ENCODE measurements at regions not wholly inside any gene's neighbourhood (a gene's known extent, or its start where the extent isn't known, plus 50 kb on each side); places are given as distances from the start of the nearest gene placed in this dataset.

- no CpG with 5 or more reads among the region's 2 CpGs for WGBS (ENCODE audit: insufficient coverage)
- POLR2A ChIA-PET, result no interaction called here
- ATAC-seq (replicated peaks in 1 of 4) (no peak), DNase-seq (no peak)
- Mint-ChIP-seq H3K4me3 (no peak overlapping the region), H3K27ac (no peak overlapping the region), H3K4me1 (peaks cover 0 to 5% (median 3%) of the 10 kb centered on the region in 3 donors), H3K36me3 (peaks cover 6% of the 10 kb centered on the region), H3K27me3 (no peaks in the 10 kb centered on the region), H3K9me3 (no peaks in the 10 kb centered on the region)
- no peaks in the 10 kb centered on the region for H3K27me3 ChIP-seq (replicated peaks in 1 of 2; ENCODE audit: control insufficient read depth in 2 of 2, extremely low read depth in 1 of 2, insufficient read depth in 2 of 2, low read length in 1 of 2)
- CTCF ChIA-PET, result no interaction called here
- H3K36me3 ChIP-seq (ENCODE audit: control insufficient read depth in 2 of 2, extremely low read depth in 1 of 2, insufficient read depth in 1 of 2, low read length in 1 of 2), result no peaks in the 10 kb centered on the region
- no peaks in the 10 kb centered on the region for H3K4me1 ChIP-seq (ENCODE audit: control insufficient read depth in 1 of 2, extremely low read depth in 1 of 2, insufficient read depth in 2 of 2, low read length in 2 of 2)
- no peaks in the 10 kb centered on the region for H3K9me3 ChIP-seq
- no peak overlapping the region for H3K4me3 ChIP-seq (ENCODE audit: control insufficient read depth in 1 of 2, extremely low read depth in 1 of 2, low read length in 1 of 2)
- H3K27ac ChIP-seq (ENCODE audit: low read length), result no peak overlapping the region
Observed at GRCh38 chr3:109927161-109927560, 589.8 kb upstream of the DPPA4 start.

GRCh38 chr3:109927726-109928125, 590.4 kb upstream of the DPPA4 start:
- ATAC-seq (replicated peaks in 1 of 4) (no peak), DNase-seq (no peak)
- Histone ChIP-seq H3K27me3 (replicated peaks in 1 of 2; ENCODE audit: control insufficient read depth in 2 of 2, extremely low read depth in 1 of 2, insufficient read depth in 2 of 2, low read length in 1 of 2) (no peaks in the 10 kb centered on the region), H3K27ac (ENCODE audit: low read length) (no peak overlapping the region), H3K9me3 (no peaks in the 10 kb centered on the region), H3K36me3 (ENCODE audit: control insufficient read depth in 2 of 2, extremely low read depth in 1 of 2, insufficient read depth in 1 of 2, low read length in 1 of 2) (no peaks in the 10 kb centered on the region), H3K4me3 (ENCODE audit: control insufficient read depth in 1 of 2, extremely low read depth in 1 of 2, low read length in 1 of 2) (no peak overlapping the region), H3K4me1 (ENCODE audit: control insufficient read depth in 1 of 2, extremely low read depth in 1 of 2, insufficient read depth in 2 of 2, low read length in 2 of 2) (no peaks in the 10 kb centered on the region)
- no peak overlapping the region for H3K27ac Mint-ChIP-seq
- no peaks in the 10 kb centered on the region for H3K9me3 Mint-ChIP-seq
- H3K4me3 Mint-ChIP-seq, result no peak overlapping the region
- H3K4me1 Mint-ChIP-seq, result peaks cover 0 to under 1% (median 0%) of the 10 kb centered on the region in 3 donors
- POLR2A ChIA-PET, result interaction anchor here in 1 of 2 donors (0.7 kb wide), 1 partner anchor 1528 kb away, joined by 4 read pairs; no protein-coding TSS in a partner anchor
- H3K36me3 Mint-ChIP-seq, result peaks cover 6% of the 10 kb centered on the region
- CTCF ChIA-PET, result interaction anchor here in 1 of 2 donors (0.6 kb wide), 1 partner anchor 279 kb away, joined by 5 read pairs; no protein-coding TSS in a partner anchor
- H3K27me3 Mint-ChIP-seq, result no peaks in the 10 kb centered on the region

GRCh38 chr3:109930582-109930981, 593.2 kb upstream of the DPPA4 start:
- POLR2A ChIA-PET, result no interaction called here
- CTCF ChIA-PET, result no interaction called here
- Mint-ChIP-seq H3K27me3 (no peaks in the 10 kb centered on the region), H3K36me3 (peaks cover 2% of the 10 kb centered on the region), H3K9me3 (no peaks in the 10 kb centered on the region), H3K27ac (no peak overlapping the region), H3K4me1 (no peaks in the 10 kb centered on the region), H3K4me3 (no peak overlapping the region)
- no peak overlapping the region for H3K27ac ChIP-seq (ENCODE audit: low read length)
- ATAC-seq (replicated peaks in 1 of 4), result no peak
- no peak for DNase-seq
- no CpG with 5 or more reads among the region's 3 CpGs for WGBS (ENCODE audit: insufficient coverage)
- H3K36me3 ChIP-seq (ENCODE audit: control insufficient read depth in 2 of 2, extremely low read depth in 1 of 2, insufficient read depth in 1 of 2, low read length in 1 of 2), result no peaks in the 10 kb centered on the region
- no peaks in the 10 kb centered on the region for H3K4me1 ChIP-seq (ENCODE audit: control insufficient read depth in 1 of 2, extremely low read depth in 1 of 2, insufficient read depth in 2 of 2, low read length in 2 of 2)
- H3K4me3 ChIP-seq (ENCODE audit: control insufficient read depth in 1 of 2, extremely low read depth in 1 of 2, low read length in 1 of 2), result no peak overlapping the region
- H3K27me3 ChIP-seq (replicated peaks in 1 of 2; ENCODE audit: control insufficient read depth in 2 of 2, extremely low read depth in 1 of 2, insufficient read depth in 2 of 2, low read length in 1 of 2), result no peaks in the 10 kb centered on the region
- H3K9me3 ChIP-seq, result no peaks in the 10 kb centered on the region

- no peak overlapping the region for H3K27ac Mint-ChIP-seq
- Histone ChIP-seq H3K27ac (ENCODE audit: low read length) (no peak overlapping the region), H3K4me1 (ENCODE audit: control insufficient read depth in 1 of 2, extremely low read depth in 1 of 2, insufficient read depth in 2 of 2, low read length in 2 of 2) (no peaks in the 10 kb centered on the region), H3K4me3 (ENCODE audit: control insufficient read depth in 1 of 2, extremely low read depth in 1 of 2, low read length in 1 of 2) (no peak overlapping the region), H3K27me3 (replicated peaks in 1 of 2; ENCODE audit: control insufficient read depth in 2 of 2, extremely low read depth in 1 of 2, insufficient read depth in 2 of 2, low read length in 1 of 2) (no peaks in the 10 kb centered on the region), H3K36me3 (ENCODE audit: control insufficient read depth in 2 of 2, extremely low read depth in 1 of 2, insufficient read depth in 1 of 2, low read length in 1 of 2) (no peaks in the 10 kb centered on the region), H3K9me3 (no peaks in the 10 kb centered on the region)
- no peaks in the 10 kb centered on the region for H3K9me3 Mint-ChIP-seq
- ATAC-seq (replicated peaks in 1 of 4) (no peak), DNase-seq (no peak)
- no peaks in the 10 kb centered on the region for H3K27me3 Mint-ChIP-seq
- 60% methylated on average over 1 of the region's 1 CpG for WGBS (ENCODE audit: insufficient coverage)
- H3K4me3 Mint-ChIP-seq, result no peak overlapping the region
- CTCF ChIA-PET, result interaction anchor here in 1 of 2 donors (0.6 kb wide), 1 partner anchor 139 kb away, joined by 9 read pairs; no protein-coding TSS in a partner anchor
- no peaks in the 10 kb centered on the region for H3K36me3 Mint-ChIP-seq
- POLR2A ChIA-PET, result no interaction called here
- no peaks in the 10 kb centered on the region for H3K4me1 Mint-ChIP-seq
Observed at GRCh38 chr3:109933576-109933975, 596.2 kb upstream of the DPPA4 start.

GRCh38 chr3:109939817-109940216, 602.5 kb upstream of the DPPA4 start:
- no CpG with 5 or more reads among the region's 1 CpG for WGBS (ENCODE audit: insufficient coverage)

GRCh38 chr3:109943181-109943580, 605.8 kb upstream of the DPPA4 start:
- Mint-ChIP-seq H3K4me3 (no peak overlapping the region), H3K27ac (no peak overlapping the region), H3K27me3 (no peaks in the 10 kb centered on the region), H3K4me1 (no peaks in the 10 kb centered on the region), H3K36me3 (no peaks in the 10 kb centered on the region), H3K9me3 (peaks cover 0 to 6% (median 0%) of the 10 kb centered on the region in 3 donors)
- WGBS (ENCODE audit: insufficient coverage), result no CpG with 5 or more reads among the region's 3 CpGs
- Histone ChIP-seq H3K4me1 (ENCODE audit: control insufficient read depth in 1 of 2, extremely low read depth in 1 of 2, insufficient read depth in 2 of 2, low read length in 2 of 2) (no peaks in the 10 kb centered on the region), H3K27ac (ENCODE audit: low read length) (no peak overlapping the region), H3K36me3 (ENCODE audit: control insufficient read depth in 2 of 2, extremely low read depth in 1 of 2, insufficient read depth in 1 of 2, low read length in 1 of 2) (no peaks in the 10 kb centered on the region), H3K4me3 (ENCODE audit: control insufficient read depth in 1 of 2, extremely low read depth in 1 of 2, low read length in 1 of 2) (no peak overlapping the region), H3K27me3 (replicated peaks in 1 of 2; ENCODE audit: control insufficient read depth in 2 of 2, extremely low read depth in 1 of 2, insufficient read depth in 2 of 2, low read length in 1 of 2) (no peaks in the 10 kb centered on the region), H3K9me3 (no peaks in the 10 kb centered on the region)
- DNase-seq (no peak), ATAC-seq (replicated peaks in 1 of 4) (no peak)
- ChIA-PET CTCF (no interaction called here), POLR2A (no interaction called here)

More at GRCh38 chr3:109939817-109940216, 602.5 kb upstream of the DPPA4 start:
- ATAC-seq (replicated peaks in 1 of 4), result no peak
- H3K27me3 Mint-ChIP-seq, result no peaks in the 10 kb centered on the region
- H3K36me3 Mint-ChIP-seq, result no peaks in the 10 kb centered on the region
- H3K4me1 ChIP-seq (ENCODE audit: control insufficient read depth in 1 of 2, extremely low read depth in 1 of 2, insufficient read depth in 2 of 2, low read length in 2 of 2), result no peaks in the 10 kb centered on the region
- peaks cover 0 to 6% (median 0%) of the 10 kb centered on the region in 3 donors for H3K9me3 Mint-ChIP-seq
- DNase-seq, result no peak
- H3K4me3 ChIP-seq (ENCODE audit: control insufficient read depth in 1 of 2, extremely low read depth in 1 of 2, low read length in 1 of 2), result no peak overlapping the region
- POLR2A ChIA-PET, result no interaction called here
- no peaks in the 10 kb centered on the region for H3K9me3 ChIP-seq
- H3K4me3 Mint-ChIP-seq, result no peak overlapping the region
- CTCF ChIA-PET, result no interaction called here
- H3K36me3 ChIP-seq (ENCODE audit: control insufficient read depth in 2 of 2, extremely low read depth in 1 of 2, insufficient read depth in 1 of 2, low read length in 1 of 2), result no peaks in the 10 kb centered on the region
- no peaks in the 10 kb centered on the region for H3K4me1 Mint-ChIP-seq
- no peak overlapping the region for H3K27ac ChIP-seq (ENCODE audit: low read length)
- H3K27ac Mint-ChIP-seq, result no peak overlapping the region
- H3K27me3 ChIP-seq (replicated peaks in 1 of 2; ENCODE audit: control insufficient read depth in 2 of 2, extremely low read depth in 1 of 2, insufficient read depth in 2 of 2, low read length in 1 of 2), result no peaks in the 10 kb centered on the region

GRCh38 chr3:109944836-109945235, 607.5 kb upstream of the DPPA4 start:
- Mint-ChIP-seq H3K27me3 (no peaks in the 10 kb centered on the region), H3K27ac (no peak overlapping the region), H3K4me3 (no peak overlapping the region), H3K36me3 (no peaks in the 10 kb centered on the region), H3K4me1 (no peaks in the 10 kb centered on the region), H3K9me3 (peaks cover 0 to 6% (median 0%) of the 10 kb centered on the region in 3 donors)
- Histone ChIP-seq H3K4me3 (ENCODE audit: control insufficient read depth in 1 of 2, extremely low read depth in 1 of 2, low read length in 1 of 2) (no peak overlapping the region), H3K4me1 (ENCODE audit: control insufficient read depth in 1 of 2, extremely low read depth in 1 of 2, insufficient read depth in 2 of 2, low read length in 2 of 2) (no peaks in the 10 kb centered on the region), H3K27me3 (replicated peaks in 1 of 2; ENCODE audit: control insufficient read depth in 2 of 2, extremely low read depth in 1 of 2, insufficient read depth in 2 of 2, low read length in 1 of 2) (no peaks in the 10 kb centered on the region), H3K9me3 (no peaks in the 10 kb centered on the region), H3K27ac (ENCODE audit: low read length) (no peak overlapping the region), H3K36me3 (ENCODE audit: control insufficient read depth in 2 of 2, extremely low read depth in 1 of 2, insufficient read depth in 1 of 2, low read length in 1 of 2) (no peaks in the 10 kb centered on the region)
- WGBS (ENCODE audit: insufficient coverage), result no CpG with 5 or more reads among the region's 5 CpGs
- POLR2A ChIA-PET, result no interaction called here
- DNase-seq (no peak), ATAC-seq (replicated peaks in 1 of 4) (no peak)
- CTCF ChIA-PET, result no interaction called here
